HCT116 (cell line): ENCODE measurements at regions not wholly inside any gene's neighbourhood (a gene's known extent, or its start where the extent isn't known, plus 50 kb on each side); places are given as distances from the start of the nearest gene placed in this dataset.

Experiments
- ATAC-seq: fragments of 200-7000 bp; cut with Tn5 transposase; 2 replicates; pipeline ENCODE4 v1.9.1; 2020; ENCODE audit warnings: mild to moderate bottlenecking, moderate library complexity
- BruUV-seq: library from RNA; stranded (reverse); fragments of 400-500 nt; replicated peaks from 2 replicates; lab custom pipeline; 2021; lab: Mats Ljungman, UMichigan
- CTCF ChIA-PET: fragments of 300-600 bp; sonication (Branson Sonifier 250); formaldehyde crosslinking; loops from one replicate; lab custom pipeline; 2021; ENCODE audit warnings: antibody characterized with exemption; lab: Charles Lee
- POLR2A ChIA-PET: fragments of 300-600, 350-600 bp; sonication (Branson Sonifier 250); formaldehyde crosslinking; loops from one replicate; lab custom pipeline; 2021; ENCODE audit warnings: antibody characterized with exemption; lab: Charles Lee
- RAD21 ChIA-PET, 2 experiments: fragments of 300-600 bp; sonication (Branson Sonifier 250); formaldehyde crosslinking; loops; one replicate each; lab custom pipeline; 2023; ENCODE audit warnings: low total read pairs in 2 of 2; ENCODE audit not compliant: uncharacterized antibody in 2 of 2, unreplicated experiment in 2 of 2, low non-redundant PET in 1 of 2; lab: Charles Lee
- DNase-seq: peaks from one replicate; pipeline ENCODE4 v3.0.0-alpha.2; 2010; ENCODE audit warnings: low read depth, low spot score
- H2AFZ ChIP-seq: fragments of 200-600 bp; shearing (Covaris generic), sonication (generic); 2 replicates; pipeline ENCODE4 v1.6.1; 2017; ENCODE audit warnings: low read depth, mixed run types, mixed read lengths, antibody characterized with exemption, low read length; ENCODE audit not compliant: poor library complexity, severe bottlenecking
- H3K27ac ChIP-seq: 2 replicates; pipeline ENCODE4 v1.5.1; 2012; ENCODE audit warnings: low read depth, low read length
- H3K27me3 ChIP-seq: fragments of 200-600 bp; sonication (generic); 2 replicates; pipeline ENCODE4 v1.6.1; 2016; ENCODE audit warnings: mixed run types, low read length, mixed read lengths; ENCODE audit not compliant: insufficient read depth
- H3K36me3 ChIP-seq, 2 experiments: fragments of 200-500 bp in 1 of 2; fragments of 200-600 bp in 1 of 2; sonication (Bioruptor generic) in 1 of 2; sonication (generic) in 1 of 2; 2 replicates each; pipeline versions ENCODE4 v1.5.1 to v1.6.1; 2014 to 2016; ENCODE audit warnings: low read length in 2 of 2, inconsistent platforms in 1 of 2, mixed read lengths in 1 of 2, mixed run types in 1 of 2; ENCODE audit not compliant: insufficient read depth in 2 of 2, control insufficient read depth in 1 of 2
- H3K4me1 ChIP-seq, 2 experiments: fragments of 200-600 bp in 1 of 2; sonication (generic) in 1 of 2; 2 replicates each; pipeline versions ENCODE4 v1.5.1 to v1.6.1; 2012 to 2017; ENCODE audit warnings: low read length in 2 of 2, inconsistent platforms in 1 of 2, mild to moderate bottlenecking in 1 of 2, mixed read lengths in 1 of 2, mixed run types in 1 of 2, moderate library complexity in 1 of 2; ENCODE audit not compliant: insufficient read depth in 2 of 2, control insufficient read depth in 1 of 2
- H3K4me2 ChIP-seq: fragments of 200-600 bp; sonication (generic); 2 replicates; pipeline ENCODE4 v1.6.1; 2017; ENCODE audit warnings: mixed run types, low read length, mixed read lengths
- H3K4me3 ChIP-seq, 2 experiments: fragments of 200-600 bp in 1 of 2; sonication (generic) in 1 of 2; replicated peaks in 1 of 2; 2 replicates each; pipeline ENCODE4 v1.5.1; 2011 to 2016; ENCODE audit warnings: low read length in 2 of 2, control low read depth in 1 of 2, low read depth in 1 of 2, mild to moderate bottlenecking in 1 of 2, mixed read lengths in 1 of 2, mixed run types in 1 of 2
- H3K79me2 ChIP-seq: fragments of 200-600 bp; sonication (generic); 2 replicates; pipeline ENCODE4 v1.6.1; 2017; ENCODE audit warnings: mild to moderate bottlenecking, mixed run types, low read length, moderate library complexity, mixed read lengths; ENCODE audit not compliant: insufficient read depth
- H3K9ac ChIP-seq: fragments of 200-600 bp; sonication (generic); 2 replicates; pipeline ENCODE4 v1.6.1; 2016; ENCODE audit warnings: low read length, mixed read lengths
- H3K9me2 ChIP-seq: fragments of 200-600 bp; sonication (generic), shearing (Covaris generic); 2 replicates; pipeline ENCODE4 v1.6.1; 2017; ENCODE audit warnings: mixed run types, mild to moderate bottlenecking, moderate library complexity; ENCODE audit not compliant: insufficient read depth
- H3K9me3 ChIP-seq, 2 experiments: fragments of 200-500 bp in 1 of 2; fragments of 200-600 bp in 1 of 2; sonication (Bioruptor generic) in 1 of 2; sonication (generic) in 1 of 2; 2 replicates each; pipeline ENCODE4 v1.6.1; 2014 to 2017; ENCODE audit warnings: low read length in 2 of 2, mixed read lengths in 2 of 2, inconsistent platforms in 1 of 2, low read depth in 1 of 2, mild to moderate bottlenecking in 1 of 2, mixed run types in 1 of 2, moderate library complexity in 1 of 2; ENCODE audit not compliant: control insufficient read depth in 1 of 2, insufficient read depth in 1 of 2
- H4K20me1 ChIP-seq: fragments of 200-600 bp; sonication (generic), shearing (Covaris generic); 2 replicates; pipeline ENCODE4 v1.6.1; 2017; ENCODE audit warnings: mixed run types, mild to moderate bottlenecking, moderate library complexity; ENCODE audit not compliant: insufficient read depth
- ATF3 ChIP-seq: IDR thresholded peaks from 2 replicates; pipeline ENCODE4 v1.6.1; 2012
- CBX3 ChIP-seq: IDR thresholded peaks from 2 replicates; pipeline ENCODE4 v1.6.1; 2012; ENCODE audit warnings: low read depth
- CEBPB ChIP-seq: IDR thresholded peaks from 2 replicates; pipeline ENCODE4 v1.6.1; 2012; ENCODE audit warnings: low read depth
- EZH2 ChIP-seq: fragments of 200-600 bp; sonication (generic); IDR thresholded peaks from 2 replicates; pipeline ENCODE4 v1.6.1; 2017; ENCODE audit warnings: antibody characterized with exemption, mixed run types
- EZH2phosphoT487 ChIP-seq: fragments of 200-600 bp; IDR thresholded peaks from 2 replicates; pipeline ENCODE4 v1.6.1; 2018; ENCODE audit warnings: antibody characterized with exemption, borderline replicate concordance
- POLR2A ChIP-seq: IDR thresholded peaks from 2 replicates; pipeline ENCODE4 v1.7.0; 2011; ENCODE audit warnings: borderline replicate concordance; ENCODE audit not compliant: insufficient read depth, insufficient read length; ENCODE audit errors: extremely low read depth
- SRF ChIP-seq: IDR thresholded peaks from 2 replicates; pipeline ENCODE4 v1.6.1; 2012; ENCODE audit warnings: low read depth
- TCF7L2 ChIP-seq: IDR thresholded peaks from 2 replicates; pipeline ENCODE4 v1.7.0; 2011; ENCODE audit warnings: borderline replicate concordance, inconsistent platforms; ENCODE audit not compliant: insufficient read depth, insufficient read length; ENCODE audit errors: extremely low read depth
- YY1 ChIP-seq: IDR thresholded peaks from 2 replicates; pipeline ENCODE4 v1.6.1; 2011; ENCODE audit warnings: low read length, low read depth, moderate library complexity, mild to moderate bottlenecking; ENCODE audit not compliant: insufficient replicate concordance; ENCODE audit errors: extremely low read depth
- ZFX ChIP-seq: fragments of 450-650 bp; IDR thresholded peaks from 2 replicates; pipeline ENCODE4 v1.6.1; 2017
- intact Hi-C: fragments of 100-400 bp; cut with micrococcal nuclease; formaldehyde crosslinking; loops from 2 replicates; pipeline ENCODE4 v1.10.0; 2022
- TF ChIP-seq, protein P1 (sequence below): IDR thresholded peaks from 2 replicates; pipeline ENCODE4 v1.6.1; 2011; ENCODE audit warnings: mild to moderate bottlenecking, low read length, moderate library complexity; ENCODE audit not compliant: insufficient replicate concordance; ENCODE audit errors: extremely low read depth
- TF ChIP-seq, protein P2 (sequence below), 3 experiments: fragments of 200-600 bp in 1 of 3; sonication (generic) in 1 of 3; IDR thresholded peaks in 2 of 3; conservative IDR thresholded peaks in 1 of 3; 2 replicates each; pipeline ENCODE4 v1.5.1; 2012 to 2017; ENCODE audit warnings: low read depth in 2 of 3, low read length in 2 of 3, antibody characterized with exemption in 1 of 3, borderline replicate concordance in 1 of 3, control low read depth in 1 of 3, mild to moderate bottlenecking in 1 of 3, mixed read lengths in 1 of 3, mixed run types in 1 of 3, moderate library complexity in 1 of 3; ENCODE audit not compliant: insufficient read depth in 1 of 3

- H3K4me3 ChIP-seq, result no peak overlapping the region
- ATAC-seq (no peak), DNase-seq (no peak)
- H3K27ac ChIP-seq, result no peak overlapping the region
- TF ChIP-seq, protein P1, sequence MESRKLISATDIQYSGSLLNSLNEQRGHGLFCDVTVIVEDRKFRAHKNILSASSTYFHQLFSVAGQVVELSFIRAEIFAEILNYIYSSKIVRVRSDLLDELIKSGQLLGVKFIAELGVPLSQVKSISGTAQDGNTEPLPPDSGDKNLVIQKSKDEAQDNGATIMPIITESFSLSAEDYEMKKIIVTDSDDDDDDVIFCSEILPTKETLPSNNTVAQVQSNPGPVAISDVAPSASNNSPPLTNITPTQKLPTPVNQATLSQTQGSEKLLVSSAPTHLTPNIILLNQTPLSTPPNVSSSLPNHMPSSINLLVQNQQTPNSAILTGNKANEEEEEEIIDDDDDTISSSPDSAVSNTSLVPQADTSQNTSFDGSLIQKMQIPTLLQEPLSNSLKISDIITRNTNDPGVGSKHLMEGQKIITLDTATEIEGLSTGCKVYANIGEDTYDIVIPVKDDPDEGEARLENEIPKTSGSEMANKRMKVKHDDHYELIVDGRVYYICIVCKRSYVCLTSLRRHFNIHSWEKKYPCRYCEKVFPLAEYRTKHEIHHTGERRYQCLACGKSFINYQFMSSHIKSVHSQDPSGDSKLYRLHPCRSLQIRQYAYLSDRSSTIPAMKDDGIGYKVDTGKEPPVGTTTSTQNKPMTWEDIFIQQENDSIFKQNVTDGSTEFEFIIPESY, result no peak
- TF ChIP-seq SRF (no peak), EZH2phosphoT487 (no peak)
- H2AFZ ChIP-seq, result no peak overlapping the region
- RAD21 ChIA-PET, result no interaction called here
- BruUV-seq, result no TSS peak
- POLR2A ChIA-PET, result no interaction called here
- no peaks in the 10 kb centered on the region for H3K9me2 ChIP-seq
- H3K4me2 ChIP-seq, result no peak overlapping the region
- H3K79me2 ChIP-seq, result no peaks in the 10 kb centered on the region
- no peaks in the 10 kb centered on the region for H3K36me3 ChIP-seq
- H3K9ac ChIP-seq, result no peak overlapping the region
- H4K20me1 ChIP-seq, result no peaks in the 10 kb centered on the region
- CTCF ChIA-PET, result no interaction called here
- H3K4me1 ChIP-seq, result no peaks in the 10 kb centered on the region
- H3K9me3 ChIP-seq, result no peaks in the 10 kb centered on the region; a peak in 1 of 4 replicates
- intact Hi-C loops, result no loop called here
- H3K27me3 ChIP-seq, result 0 out of 2 replicates have a peak, but pooled peaks cover 3% of the 10 kb centered on the region
These were observed 72.7 kb upstream of the CHRNA7 start for GRCh38 chr15:31957581-31957980.

DNA sequence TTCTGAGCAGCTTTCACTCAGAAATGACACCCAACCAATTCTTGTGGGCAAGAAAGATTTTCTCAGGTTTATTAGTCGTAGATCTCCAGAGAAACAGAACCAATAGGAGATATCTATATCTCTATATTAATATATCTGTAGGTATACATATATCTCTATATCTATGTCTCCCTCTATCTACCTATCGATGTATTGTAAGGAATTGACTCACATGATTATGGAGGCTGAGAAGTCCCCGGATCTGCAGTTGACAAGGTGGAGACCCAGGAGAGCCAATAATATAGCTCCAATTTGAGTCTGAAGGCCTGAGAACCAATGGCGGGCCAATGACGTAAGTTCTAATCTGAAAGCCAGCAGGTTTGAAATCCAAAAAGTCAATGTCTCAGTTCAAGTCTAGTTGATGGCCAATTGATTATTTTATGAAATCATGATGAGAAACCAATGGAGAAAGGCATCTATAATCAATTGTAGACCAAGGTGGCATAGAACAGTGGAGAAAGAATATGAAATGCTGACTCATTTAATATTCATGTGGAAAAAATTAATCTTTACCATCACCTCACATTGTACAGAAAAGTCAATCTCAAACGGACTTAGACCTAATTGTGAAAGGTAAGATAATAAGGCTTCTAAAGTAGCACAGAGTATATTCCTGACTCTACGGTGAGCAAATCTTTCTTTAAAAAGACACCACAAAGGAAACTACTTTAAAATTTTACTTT lies 65.6 kb upstream of the CHRNA7 start:
- Histone ChIP-seq H3K36me3 (no peaks in the 10 kb centered on the region), H4K20me1 (no peaks in the 10 kb centered on the region), H3K27me3 (peaks cover 4% of the 10 kb centered on the region; the same call in 1 of the 2 replicates), H3K79me2 (no peaks in the 10 kb centered on the region), H3K9me2 (no peaks in the 10 kb centered on the region), H3K4me2 (no peak overlapping the region), H3K4me1 (no peaks in the 10 kb centered on the region), H3K9me3 (no peaks in the 10 kb centered on the region), H2AFZ (no peak overlapping the region), H3K4me3 (no peak overlapping the region), H3K27ac (no peak overlapping the region), H3K9ac (no peak overlapping the region)
- intact Hi-C loops, result no loop called here
- POLR2A ChIA-PET, result no interaction called here
- no TSS peak for BruUV-seq
- no peak for DNase-seq
- CTCF ChIA-PET, result interaction anchor here (1.1 kb wide), 1 partner anchor 13 kb away, joined by 4 read pairs; no protein-coding TSS in a partner anchor
- ATAC-seq, result peak; percentile 66
- RAD21 ChIA-PET, result no interaction called here
- TF ChIP-seq, protein P1, result no peak
- no peak for TF ChIP-seq EZH2phosphoT487
- TF ChIP-seq POLR2A, result no peak
- TF ChIP-seq ATF3, result no peak
- no peak for TF ChIP-seq CBX3
- no peak for TF ChIP-seq ZFX
- TF ChIP-seq EZH2, result no peak
- no peak for TF ChIP-seq YY1
- TF ChIP-seq, protein P2, sequence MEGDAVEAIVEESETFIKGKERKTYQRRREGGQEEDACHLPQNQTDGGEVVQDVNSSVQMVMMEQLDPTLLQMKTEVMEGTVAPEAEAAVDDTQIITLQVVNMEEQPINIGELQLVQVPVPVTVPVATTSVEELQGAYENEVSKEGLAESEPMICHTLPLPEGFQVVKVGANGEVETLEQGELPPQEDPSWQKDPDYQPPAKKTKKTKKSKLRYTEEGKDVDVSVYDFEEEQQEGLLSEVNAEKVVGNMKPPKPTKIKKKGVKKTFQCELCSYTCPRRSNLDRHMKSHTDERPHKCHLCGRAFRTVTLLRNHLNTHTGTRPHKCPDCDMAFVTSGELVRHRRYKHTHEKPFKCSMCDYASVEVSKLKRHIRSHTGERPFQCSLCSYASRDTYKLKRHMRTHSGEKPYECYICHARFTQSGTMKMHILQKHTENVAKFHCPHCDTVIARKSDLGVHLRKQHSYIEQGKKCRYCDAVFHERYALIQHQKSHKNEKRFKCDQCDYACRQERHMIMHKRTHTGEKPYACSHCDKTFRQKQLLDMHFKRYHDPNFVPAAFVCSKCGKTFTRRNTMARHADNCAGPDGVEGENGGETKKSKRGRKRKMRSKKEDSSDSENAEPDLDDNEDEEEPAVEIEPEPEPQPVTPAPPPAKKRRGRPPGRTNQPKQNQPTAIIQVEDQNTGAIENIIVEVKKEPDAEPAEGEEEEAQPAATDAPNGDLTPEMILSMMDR (IDR thresholded peaks at IDR 0.05 in 2 of 3, conservative IDR thresholded peaks at IDR 0.05 in 1 of 3; ENCODE audit: borderline replicate concordance in 1 of 3, insufficient read depth in 1 of 3, low read depth in 2 of 3, low read length in 2 of 3), result no peak; a peak in 1 of 6 replicates
- no peak for TF ChIP-seq CEBPB
- no peak for TF ChIP-seq TCF7L2
